ENCODE measurements at regions not wholly inside any gene's neighbourhood (a gene's known extent, or its start where the extent isn't known, plus 50 kb on each side); places are given as distances from the start of the nearest gene placed in this dataset.
A peak's percentile ranks its signal among the peaks of the same experiment; 100 is the strongest.

GRCh38 chr9:97786341-97786740 lies 66.7 kb upstream of the FOXE1 start:
- Histone ChIP-seq H3K4me2 (ENCODE audit: low read depth, low read length) (no peak overlapping the region), H3K4me3 (ENCODE audit: insufficient read depth, low read depth, low read length) (no peak overlapping the region), H3K4ac (ENCODE audit: low read depth, low read length) (no peak overlapping the region), H3K36me3 (ENCODE audit: control insufficient read depth, insufficient read depth, low read length) (no peaks in the 10 kb centered on the region), H3K56ac (ENCODE audit: extremely low read depth, insufficient read depth, low read length) (no peak overlapping the region), H2BK15ac (ENCODE audit: low read depth, low read length) (no peak overlapping the region), H2AK5ac (ENCODE audit: low read depth, low read length) (no peak overlapping the region), H4K91ac (ENCODE audit: insufficient read depth, low read depth, low read length) (no peak overlapping the region), H3K18ac (ENCODE audit: low read depth, low read length) (no peak overlapping the region), H2BK5ac (ENCODE audit: low read depth, low read length, poor library complexity, severe bottlenecking) (no peak overlapping the region), H4K20me1 (ENCODE audit: insufficient read depth, low read length) (no peaks in the 10 kb centered on the region), H3K79me1 (ENCODE audit: low read depth in 1 of 2, low read length in 2 of 2) (no peaks in the 10 kb centered on the region), H4K5ac (ENCODE audit: low read depth, low read length) (no peak overlapping the region), H3K9ac (ENCODE audit: low read depth, low read length) (no peak overlapping the region), H3K4me1 (ENCODE audit: control insufficient read depth, insufficient read depth, low read length) (no peaks in the 10 kb centered on the region), H3K27me3 (ENCODE audit: control insufficient read depth, insufficient read depth, low read length) (peaks cover 31% of the 10 kb centered on the region), H3K9me1 (ENCODE audit: insufficient read depth, low read length) (no peaks in the 10 kb centered on the region), H3K27ac (ENCODE audit: insufficient read depth, low read length) (no peak overlapping the region), H2AK9ac (replicated peaks; ENCODE audit: low read depth, low read length, poor library complexity) (no peak overlapping the region), H4K8ac (ENCODE audit: low read depth in 2 of 2, low read length in 2 of 2) (no peak overlapping the region), H2AFZ (replicated peaks; ENCODE audit: low read length, poor library complexity) (peak overlapping the region; percentile 40), H3K14ac (replicated peaks; ENCODE audit: low read depth, low read length) (no peak overlapping the region), H2BK120ac (ENCODE audit: low read depth, low read length) (no peak overlapping the region), H3K9me3 (ENCODE audit: control insufficient read depth, insufficient read depth, low read length) (0 out of 2 replicates have a peak, but pooled peaks cover 2% of the 10 kb centered on the region), H2BK20ac (ENCODE audit: low read depth, low read length) (no peak overlapping the region), H3K23ac (ENCODE audit: low read depth, low read length) (no peak overlapping the region)
- no CpG with 5 or more reads among the region's 5 CpGs for WGBS, 2 experiments (ENCODE audit: extremely low coverage in 2 of 2, insufficient read length in 1 of 2)
- dilution Hi-C loops (cut with HindIII; ENCODE audit: low sequenced_read_pairs, unreplicated experiment) (no loop called here), in situ Hi-C loops (cut with MboI; ENCODE audit: low sequenced_read_pairs) (no loop called here), intact Hi-C loops (cut with micrococcal nuclease) (no loop called here)
- ATAC-seq (ENCODE audit: low read depth): 0 out of 2 replicates have a peak, but pooled peaks have one; percentile 35
- BruUV-seq (replicated peaks): no TSS peak
- ChIA-PET POLR2A (ENCODE audit: unreplicated experiment) (no interaction called here), CTCF (no interaction called here)
- no peak for TF ChIP-seq ELK1 (IDR thresholded peaks at IDR 0.05; ENCODE audit: borderline replicate concordance, low read depth, low read length)
- TF ChIP-seq CEBPB (IDR thresholded peaks at IDR 0.05; ENCODE audit: low read depth, low read length): 0 out of 2 replicates have a peak, but pooled peaks have one; percentile 10
- no peak for TF ChIP-seq BHLHE40 (IDR thresholded peaks at IDR 0.05; ENCODE audit: low read depth, low read length)
- DNase-seq: peak; percentile 55
